Lower lobe of right lung (tissue), 2 donors: ENCODE measurements at regions not wholly inside any gene's neighbourhood (a gene's known extent, or its start where the extent isn't known, plus 50 kb on each side); places are given as distances from the start of the nearest gene placed in this dataset.

ENCODE experiments used
- ATAC-seq, 2 donors: fragments of 200-7000 bp; cut with Tn5 transposase; one replicate each; pipeline ENCODE4 v1.9.1; 2020 to 2022; ENCODE audit warnings: mild to moderate bottlenecking in 2 of 2, moderate library complexity in 2 of 2
- DNase-seq: peaks from one replicate; pipeline ENCODE4 v3.0.0-alpha.2; 2020
- H3K27ac ChIP-seq: fragments of 200-600 bp; one replicate; pipeline ENCODE4 v1.8.0; 2022
- H3K27me3 ChIP-seq: fragments of 200-600 bp; one replicate; pipeline ENCODE4 v1.8.0; 2022; ENCODE audit warnings: low read depth
- H3K36me3 ChIP-seq: fragments of 200-600 bp; one replicate; pipeline ENCODE4 v1.8.0; 2022; ENCODE audit warnings: mild to moderate bottlenecking
- H3K4me1 ChIP-seq: fragments of 200-600 bp; one replicate; pipeline ENCODE4 v1.8.0; 2022
- H3K4me3 ChIP-seq: fragments of 200-600 bp; one replicate; pipeline ENCODE4 v1.8.0; 2022; ENCODE audit warnings: mild to moderate bottlenecking
- H3K9me3 ChIP-seq: fragments of 200-600 bp; one replicate; pipeline ENCODE4 v1.8.0; 2022
- CTCF ChIP-seq: fragments of 200-600 bp; IDR thresholded peaks from one replicate; pipeline ENCODE4 v1.8.0; 2022; ENCODE audit warnings: antibody characterized with exemption, mild to moderate bottlenecking
- intact Hi-C: fragments of 100-400 bp; cut with DNase I; formaldehyde crosslinking; loops from one replicate; pipeline ENCODE4 v1.11.0; 2022
- donor health status: DM: no; HTN: yes; CAD: no; lungs with severe emphysema.

- no peaks in the 10 kb centered on the region for H3K9me3 ChIP-seq
- no peaks in the 10 kb centered on the region for H3K36me3 ChIP-seq
- intact Hi-C loops, result no loop called here
- H3K4me3 ChIP-seq, result no peak overlapping the region
- no peak for TF ChIP-seq CTCF
- DNase-seq (no peak), ATAC-seq (no peak)
- no peak overlapping the region for H3K27ac ChIP-seq
- H3K27me3 ChIP-seq, result no peaks in the 10 kb centered on the region
- no peaks in the 10 kb centered on the region for H3K4me1 ChIP-seq
These were observed 113.6 kb downstream of the POLR2M start for GRCh38 chr15:57820119-57820518.

GRCh38 chr15:57821826-57822225 is 115.3 kb downstream of the POLR2M start:
- Histone ChIP-seq H3K27me3 (no peaks in the 10 kb centered on the region), H3K4me1 (no peaks in the 10 kb centered on the region), H3K27ac (no peak overlapping the region), H3K36me3 (no peaks in the 10 kb centered on the region), H3K9me3 (no peaks in the 10 kb centered on the region), H3K4me3 (no peak overlapping the region)
- TF ChIP-seq CTCF, result no peak
- intact Hi-C loops, result no loop called here
- ATAC-seq (no peak), DNase-seq (no peak)

GRCh38 chr15:57823325-57823882 is 116.9 kb downstream of the POLR2M start:
- Histone ChIP-seq H3K36me3 (no peaks in the 10 kb centered on the region), H3K9me3 (no peaks in the 10 kb centered on the region), H3K27ac (peak overlapping the region; percentile 15), H3K4me3 (no peak overlapping the region), H3K4me1 (no peaks in the 10 kb centered on the region), H3K27me3 (no peaks in the 10 kb centered on the region)
- TF ChIP-seq CTCF, result no peak
- DNase-seq, result no peak
- intact Hi-C loops, result no loop called here
- no peak for ATAC-seq

- H3K27me3 ChIP-seq, result no peaks in the 10 kb centered on the region
- H3K4me3 ChIP-seq, result no peak overlapping the region
- DNase-seq (no peak), ATAC-seq (no peak)
- intact Hi-C loops, result no loop called here
- H3K4me1 ChIP-seq, result no peaks in the 10 kb centered on the region
- no peaks in the 10 kb centered on the region for H3K36me3 ChIP-seq
- peak overlapping the region; percentile 15 for H3K27ac ChIP-seq
- TF ChIP-seq CTCF, result no peak
- no peaks in the 10 kb centered on the region for H3K9me3 ChIP-seq
These were observed 117.7 kb downstream of the POLR2M start for GRCh38 chr15:57824186-57824585.

- no peak overlapping the region for H3K4me3 ChIP-seq
- DNase-seq (no peak), ATAC-seq (no peak)
- intact Hi-C loops, result no loop called here
- no peaks in the 10 kb centered on the region for H3K36me3 ChIP-seq
- no peaks in the 10 kb centered on the region for H3K4me1 ChIP-seq
- no peaks in the 10 kb centered on the region for H3K9me3 ChIP-seq
- no peaks in the 10 kb centered on the region for H3K27me3 ChIP-seq
- no peak for TF ChIP-seq CTCF
- H3K27ac ChIP-seq, result no peak overlapping the region
These were observed 120.5 kb downstream of the POLR2M start for GRCh38 chr15:57827021-57827420.

- no peak for ATAC-seq
- TF ChIP-seq CTCF, result no peak
- H3K9me3 ChIP-seq, result no peaks in the 10 kb centered on the region
- H3K27me3 ChIP-seq, result no peaks in the 10 kb centered on the region
- no peak for DNase-seq
- intact Hi-C loops, result no loop called here
- no peaks in the 10 kb centered on the region for H3K4me1 ChIP-seq
- H3K27ac ChIP-seq, result no peak overlapping the region
- no peak overlapping the region for H3K4me3 ChIP-seq
- H3K36me3 ChIP-seq, result no peaks in the 10 kb centered on the region
These were observed 121.5 kb downstream of the POLR2M start for GRCh38 chr15:57827971-57828370.
